ENCODE measurements at regions not wholly inside any gene's neighbourhood (a gene's known extent, or its start where the extent isn't known, plus 50 kb on each side); places are given as distances from the start of the nearest gene placed in this dataset.

DNA sequence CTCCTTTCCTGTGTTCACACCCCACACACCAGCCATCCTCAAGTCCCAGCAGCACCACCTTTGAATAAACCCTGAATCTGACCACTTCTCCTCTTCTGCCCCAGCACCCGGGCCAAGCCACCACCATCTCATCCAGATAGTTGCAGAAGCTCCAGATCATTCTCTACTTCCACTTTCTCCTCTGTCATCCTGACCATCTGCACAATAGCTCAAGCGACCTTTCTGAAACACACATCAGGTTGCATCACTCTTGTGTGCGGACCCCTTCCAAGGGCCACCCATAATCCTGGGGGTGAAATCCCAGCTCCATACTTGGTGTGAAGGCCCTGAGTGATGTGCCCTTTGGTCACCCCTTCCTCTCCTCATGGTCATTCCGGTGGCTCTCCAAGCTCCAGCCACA is 187.4 kb upstream of the GALNT17 start:
- H3K36me3 ChIP-seq: no peaks in the 10 kb centered on the region
- no peaks in the 10 kb centered on the region for H3K27me3 ChIP-seq
- no peaks in the 10 kb centered on the region for H3K9me3 ChIP-seq
- H3K4me3 ChIP-seq: no peak overlapping the region
- DNase-seq: no peak

DNA sequence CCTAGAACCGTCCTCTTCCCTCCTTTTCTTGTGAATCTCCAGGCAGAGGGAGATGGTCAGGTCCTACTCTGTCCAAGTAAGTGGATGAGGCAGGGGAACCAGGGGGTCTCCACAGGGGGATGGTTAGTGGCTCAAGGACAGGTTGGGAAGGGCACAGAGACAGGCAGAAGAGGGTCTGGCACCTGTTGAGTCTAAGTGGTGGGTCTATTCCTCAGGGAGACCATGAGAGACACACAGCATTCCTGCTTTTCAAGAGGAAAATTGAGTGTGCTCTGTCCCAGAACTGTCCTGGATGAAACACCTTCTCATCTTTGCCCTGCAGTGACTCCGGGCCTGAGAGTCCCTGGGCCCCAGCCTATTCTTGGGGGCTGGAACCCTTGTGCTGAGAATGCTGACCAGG is 184.8 kb upstream of the GALNT17 start:
- no peaks in the 10 kb centered on the region for H3K27me3 ChIP-seq
- H3K36me3 ChIP-seq: no peaks in the 10 kb centered on the region
- H3K4me3 ChIP-seq: no peak overlapping the region
- no peaks in the 10 kb centered on the region for H3K9me3 ChIP-seq
- no peak for DNase-seq

DNA sequence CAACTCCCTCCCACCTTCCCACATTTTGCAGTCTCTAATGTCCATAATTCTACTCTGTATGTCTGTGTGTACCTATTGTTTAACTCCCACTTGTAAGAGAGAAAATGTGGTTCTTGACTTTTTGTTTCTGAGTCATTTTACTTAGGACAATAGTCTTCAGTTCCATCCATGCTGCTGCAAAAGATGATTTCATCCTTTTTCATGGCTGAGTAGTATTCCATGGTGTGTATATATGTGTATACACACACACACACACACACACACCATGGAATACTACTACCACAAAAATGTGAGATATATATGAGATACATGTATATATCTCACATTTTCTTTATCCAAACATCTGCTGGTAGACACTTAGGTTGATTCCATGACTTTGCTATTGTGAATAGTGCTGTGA is 182.1 kb upstream of the GALNT17 start:
- no peak for DNase-seq
- Histone ChIP-seq H3K4me3 (no peak overlapping the region), H3K36me3 (no peaks in the 10 kb centered on the region), H3K27me3 (no peaks in the 10 kb centered on the region), H3K9me3 (no peaks in the 10 kb centered on the region)

DNA sequence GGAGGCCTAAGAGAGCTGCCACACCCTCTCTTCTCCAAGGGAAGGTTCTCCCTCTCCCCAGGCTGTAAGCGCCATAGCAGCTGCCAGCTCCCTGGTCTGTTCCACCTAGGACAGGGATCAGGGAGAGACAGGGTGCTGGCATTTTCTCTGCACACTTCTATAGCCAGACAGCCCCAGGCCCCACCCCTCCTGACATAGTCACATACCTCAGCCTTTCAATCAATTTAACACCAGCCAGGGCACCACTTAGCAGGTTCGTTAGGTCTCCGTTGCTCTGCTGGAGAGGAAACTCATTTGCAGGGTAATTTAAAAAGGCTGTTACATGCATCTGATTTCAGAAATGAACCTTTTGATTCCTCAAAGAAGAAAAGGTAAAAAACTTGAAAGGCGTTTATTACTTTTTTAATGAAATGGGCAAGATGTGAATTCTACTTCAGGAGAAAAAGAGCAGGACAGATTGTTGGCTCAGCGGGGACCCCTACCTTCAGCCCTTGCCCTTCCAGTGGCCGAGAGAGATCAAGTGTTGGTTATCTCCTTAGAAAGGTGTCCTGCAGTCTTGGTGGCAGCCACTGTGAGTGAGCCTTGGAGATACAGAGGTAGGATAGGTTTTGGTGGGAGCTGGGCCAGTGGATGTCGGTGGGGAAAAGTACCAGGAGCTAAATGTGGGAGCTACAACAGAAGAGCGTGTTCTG is 180.5 kb upstream of the GALNT17 start:
- Histone ChIP-seq H3K36me3 (no peaks in the 10 kb centered on the region), H3K9me3 (no peaks in the 10 kb centered on the region), H3K27me3 (no peaks in the 10 kb centered on the region), H3K4me3 (no peak overlapping the region)
- no peak for DNase-seq

DNA sequence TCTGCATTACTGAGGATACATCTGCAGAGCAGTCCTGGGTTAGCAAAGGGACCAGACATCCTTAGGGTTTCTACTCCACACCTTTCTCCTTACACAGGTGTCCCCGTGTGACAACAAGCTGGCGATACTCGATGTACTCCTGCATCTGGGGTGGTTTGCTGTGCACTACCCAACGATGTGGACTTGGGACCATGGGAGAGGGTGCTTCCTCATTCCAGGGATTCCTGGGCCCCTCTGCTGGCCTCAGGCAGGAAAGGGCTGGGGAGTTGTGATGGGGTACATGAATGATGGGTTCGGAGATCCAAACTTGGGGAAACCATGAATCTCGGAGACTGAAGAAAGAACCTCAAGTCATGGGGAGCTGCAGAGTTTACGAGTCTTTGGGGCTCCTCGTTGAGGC is 179.6 kb upstream of the GALNT17 start:
- no peak for DNase-seq
- no peak overlapping the region for H3K4me3 ChIP-seq
- H3K27me3 ChIP-seq: no peaks in the 10 kb centered on the region
- H3K9me3 ChIP-seq: no peaks in the 10 kb centered on the region
- no peaks in the 10 kb centered on the region for H3K36me3 ChIP-seq

DNA sequence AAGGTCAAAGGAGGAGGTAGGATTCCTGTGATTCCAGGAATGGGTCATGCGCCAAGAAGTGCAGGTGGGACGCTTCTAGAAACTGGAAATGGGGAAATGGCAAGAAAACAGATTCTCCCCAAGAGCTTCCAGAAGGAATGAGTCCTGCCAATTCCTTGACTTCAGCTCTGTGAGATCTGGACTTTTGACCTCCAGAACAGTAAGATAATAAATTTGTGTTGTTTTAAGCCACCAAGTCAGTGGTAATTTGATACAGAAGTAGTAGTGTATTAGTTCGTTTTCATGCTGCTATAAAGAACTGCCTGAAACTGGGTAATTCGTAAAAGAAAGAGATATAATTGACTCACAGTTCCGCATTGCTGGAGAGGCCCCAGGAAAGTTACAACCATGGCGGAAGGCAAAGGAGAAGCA is 178.6 kb upstream of the GALNT17 start:
- Histone ChIP-seq H3K27me3 (no peaks in the 10 kb centered on the region), H3K4me3 (no peak overlapping the region), H3K36me3 (no peaks in the 10 kb centered on the region), H3K9me3 (no peaks in the 10 kb centered on the region)
- DNase-seq: no peak

DNA sequence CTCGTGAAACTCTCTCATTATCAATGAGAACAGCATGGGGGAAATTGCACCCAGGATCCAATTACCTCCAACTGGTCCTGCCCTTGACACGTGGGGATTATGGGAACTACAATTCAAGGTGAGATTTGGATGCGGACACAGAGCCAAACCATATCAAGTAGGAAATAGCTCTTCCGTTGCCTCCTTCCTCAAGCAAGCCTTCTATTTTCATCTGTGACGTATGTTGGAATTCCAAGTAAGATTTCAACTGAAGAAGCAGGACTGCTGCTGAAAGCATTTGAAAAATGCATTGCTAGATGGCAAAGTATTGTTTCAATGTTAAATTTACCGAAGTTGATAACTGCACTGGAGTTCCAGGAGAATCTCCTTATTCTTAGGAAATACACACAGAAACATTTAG is 178.1 kb upstream of the GALNT17 start:
- Histone ChIP-seq H3K36me3 (no peaks in the 10 kb centered on the region), H3K4me3 (no peak overlapping the region), H3K9me3 (no peaks in the 10 kb centered on the region), H3K27me3 (no peaks in the 10 kb centered on the region)
- DNase-seq: no peak

DNA sequence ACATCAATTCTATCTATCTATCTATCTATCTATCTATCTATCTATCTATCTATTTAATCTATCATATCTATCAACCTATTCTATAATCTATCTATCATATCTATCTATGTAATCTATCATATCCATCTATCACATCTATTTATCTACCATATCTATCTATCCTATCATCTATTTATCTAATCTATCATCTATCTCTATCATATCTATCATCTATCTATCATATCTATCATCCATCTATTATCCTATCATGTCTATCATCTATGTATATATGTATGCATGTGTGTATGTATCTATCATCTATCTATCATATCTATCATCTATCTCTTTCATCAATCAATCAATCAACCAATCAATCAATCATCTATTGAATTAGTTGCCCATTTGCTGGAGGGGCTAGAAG is 159.3 kb upstream of the GALNT17 start:
- Histone ChIP-seq H3K27me3 (no peaks in the 10 kb centered on the region), H3K9me3 (no peaks in the 10 kb centered on the region), H3K4me3 (no peak overlapping the region), H3K36me3 (no peaks in the 10 kb centered on the region)
- DNase-seq: no peak

DNA sequence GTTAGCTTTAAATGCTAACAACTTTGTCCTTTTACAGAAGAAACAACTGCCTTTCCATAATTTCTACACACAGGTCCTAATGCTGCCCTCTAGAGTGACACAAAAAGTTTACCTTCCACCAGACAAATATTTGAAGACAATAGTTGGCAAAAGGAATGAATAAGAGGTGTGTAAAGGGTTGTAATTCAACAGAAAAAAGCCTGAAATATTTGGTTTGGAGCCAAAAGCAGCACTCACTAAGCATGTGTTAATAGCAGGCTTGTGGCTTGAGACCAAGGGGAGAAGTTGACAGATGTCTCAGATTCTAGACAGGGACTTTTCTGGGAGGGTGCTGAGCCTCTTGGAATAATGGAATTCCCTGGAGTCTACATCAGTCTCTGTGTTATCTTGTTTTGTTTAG is 156.2 kb upstream of the GALNT17 start:
- Histone ChIP-seq H3K27me3 (no peaks in the 10 kb centered on the region), H3K36me3 (no peaks in the 10 kb centered on the region), H3K4me3 (no peak overlapping the region), H3K9me3 (no peaks in the 10 kb centered on the region)
- no peak for DNase-seq

DNA sequence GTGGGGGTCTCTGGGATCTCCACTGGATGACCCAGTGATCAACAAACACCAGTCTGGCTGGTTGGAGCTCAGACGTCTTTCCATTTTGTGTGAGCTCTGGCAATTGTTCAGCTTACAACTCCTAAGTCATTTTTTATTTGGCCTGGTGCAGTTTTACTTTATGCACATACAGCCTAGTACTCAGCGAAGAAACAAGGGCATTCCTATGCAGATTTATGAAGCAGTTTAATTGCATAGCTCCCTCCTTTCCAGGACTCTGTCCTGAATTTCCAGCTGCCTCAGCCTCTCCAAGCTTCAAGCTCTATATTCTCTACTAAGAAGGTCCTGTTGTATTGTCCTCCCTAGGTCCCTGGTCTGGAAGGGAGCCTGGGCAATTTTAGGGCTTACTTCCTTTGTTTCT is 145.6 kb upstream of the GALNT17 start:
- Histone ChIP-seq H3K9me3 (no peaks in the 10 kb centered on the region), H3K27me3 (no peaks in the 10 kb centered on the region), H3K4me3 (no peak overlapping the region), H3K36me3 (no peaks in the 10 kb centered on the region)
- no peak for DNase-seq

DNA sequence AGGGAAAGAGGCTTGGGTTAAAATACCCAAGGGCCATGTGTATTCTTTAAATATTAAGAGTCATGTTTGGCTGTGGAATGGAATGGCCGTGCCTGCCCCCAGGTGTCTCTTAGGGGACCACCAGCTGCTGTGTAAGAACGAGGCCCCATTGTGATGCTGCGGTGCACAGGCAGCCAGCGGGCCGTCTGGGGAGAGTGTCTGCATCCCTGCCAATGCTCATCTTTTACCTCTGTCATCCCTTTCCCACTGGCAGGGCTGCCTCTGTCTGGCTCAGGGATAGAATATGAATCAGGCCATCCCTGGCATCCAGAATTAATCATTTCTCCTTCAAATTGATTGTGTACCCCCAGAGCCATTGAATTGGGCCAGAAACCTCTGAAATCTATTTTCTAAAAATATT is 137.8 kb upstream of the GALNT17 start:
- Histone ChIP-seq H3K36me3 (no peaks in the 10 kb centered on the region), H3K4me3 (no peak overlapping the region), H3K9me3 (no peaks in the 10 kb centered on the region), H3K27me3 (no peaks in the 10 kb centered on the region)
- no peak for DNase-seq

DNA sequence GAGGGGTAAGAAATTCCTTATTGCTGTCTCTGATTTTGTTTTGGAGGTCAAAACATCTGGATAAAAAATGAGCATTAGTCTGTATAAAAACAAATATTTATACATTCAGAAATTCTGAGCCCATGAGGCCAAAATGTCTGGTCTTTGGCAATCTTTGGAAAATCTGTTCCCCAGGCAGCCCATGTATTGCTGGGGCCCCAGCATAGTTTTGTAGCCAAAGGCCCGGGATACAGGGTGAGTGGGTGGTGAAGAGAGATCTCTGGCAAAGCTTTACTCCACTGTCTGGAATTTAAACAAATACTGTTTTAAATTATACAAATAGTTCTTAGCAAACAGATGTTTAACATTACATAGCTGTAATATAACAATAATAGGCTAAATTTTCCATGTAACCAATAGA is 134.7 kb upstream of the GALNT17 start:
- Histone ChIP-seq H3K4me3 (no peak overlapping the region), H3K27me3 (no peaks in the 10 kb centered on the region), H3K36me3 (no peaks in the 10 kb centered on the region), H3K9me3 (no peaks in the 10 kb centered on the region)
- DNase-seq: peak; percentile 4

DNA sequence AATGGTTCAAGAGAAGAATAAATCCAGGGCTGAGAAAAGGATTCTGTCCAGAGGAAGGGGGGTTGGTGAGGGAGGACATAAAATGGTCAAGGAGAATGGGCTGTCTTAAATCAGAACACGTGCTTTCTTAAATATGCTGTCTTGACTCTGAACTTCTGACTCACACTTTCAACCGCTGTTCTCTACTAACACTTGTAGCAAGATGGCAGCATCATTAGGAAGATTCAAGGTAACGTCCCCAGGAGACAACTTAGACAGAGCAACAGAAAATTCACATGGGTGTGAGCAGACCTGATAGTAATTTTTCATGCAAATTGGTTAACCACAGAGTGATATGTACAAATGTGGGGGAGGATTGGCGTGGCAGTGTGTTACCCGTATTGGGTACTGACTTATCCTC is 126.8 kb upstream of the GALNT17 start:
- H3K9me3 ChIP-seq: no peaks in the 10 kb centered on the region
- no peak overlapping the region for H3K4me3 ChIP-seq
- H3K27me3 ChIP-seq: no peaks in the 10 kb centered on the region
- no peak for DNase-seq
- H3K36me3 ChIP-seq: no peaks in the 10 kb centered on the region

DNA sequence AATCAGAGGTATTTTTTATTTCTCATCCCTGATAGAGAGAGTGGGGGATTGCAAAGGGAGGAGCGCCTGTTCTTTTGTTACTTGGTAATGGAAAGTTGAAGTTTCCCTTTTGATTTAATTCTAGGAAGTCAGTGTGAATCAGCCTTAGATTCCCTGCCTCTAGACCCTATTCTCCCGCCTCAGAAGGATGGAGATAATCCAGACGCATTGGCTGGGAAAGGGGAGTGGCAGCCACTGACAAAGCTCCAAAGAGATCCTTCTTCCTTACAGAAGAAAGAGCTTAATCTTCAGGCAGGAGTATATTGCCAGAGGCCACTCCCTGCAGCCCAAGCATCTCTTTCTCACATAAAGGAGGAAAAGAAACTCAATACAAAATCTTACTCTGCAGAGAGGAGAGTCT is 122.3 kb upstream of the GALNT17 start:
- no peak overlapping the region for H3K4me3 ChIP-seq
- no peaks in the 10 kb centered on the region for H3K27me3 ChIP-seq
- no peak for DNase-seq
- no peaks in the 10 kb centered on the region for H3K9me3 ChIP-seq
- H3K36me3 ChIP-seq: no peaks in the 10 kb centered on the region

DNA sequence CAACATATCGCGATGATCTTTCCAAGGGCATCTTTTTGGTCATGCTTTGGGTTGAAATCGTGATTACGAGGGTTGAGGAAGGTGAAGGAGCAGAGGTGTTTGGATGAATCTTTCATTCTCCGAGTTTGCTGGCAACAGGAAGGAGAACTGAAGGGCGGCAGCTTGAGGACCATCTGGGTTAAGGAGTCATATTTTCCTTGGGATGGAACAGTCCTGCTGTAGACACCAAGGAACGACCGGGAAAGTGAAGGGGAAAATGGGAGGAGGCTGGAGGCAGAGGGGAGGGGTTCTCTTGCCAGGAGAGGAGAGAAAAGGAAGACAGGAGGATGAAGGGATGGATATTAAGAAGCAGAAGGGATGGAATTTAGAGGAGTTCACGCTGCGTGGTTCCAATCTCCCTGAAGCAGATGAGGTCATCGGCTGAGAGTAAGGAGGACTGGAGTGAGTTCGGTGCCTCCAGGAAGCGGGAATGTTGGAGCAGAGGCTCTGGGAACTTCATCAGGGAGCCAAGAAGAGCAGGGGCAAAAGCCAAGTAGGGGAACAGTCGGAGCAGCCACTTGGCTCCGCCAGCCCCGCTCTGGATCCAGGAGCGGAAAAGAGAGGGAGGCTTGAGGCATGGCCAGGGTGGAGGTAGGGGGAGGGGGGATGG is 116.6 kb upstream of the GALNT17 start:
- no peak for DNase-seq
- no peaks in the 10 kb centered on the region for H3K36me3 ChIP-seq
- H3K9me3 ChIP-seq: no peaks in the 10 kb centered on the region
- H3K27me3 ChIP-seq: no peaks in the 10 kb centered on the region
- H3K4me3 ChIP-seq: no peak overlapping the region

DNA sequence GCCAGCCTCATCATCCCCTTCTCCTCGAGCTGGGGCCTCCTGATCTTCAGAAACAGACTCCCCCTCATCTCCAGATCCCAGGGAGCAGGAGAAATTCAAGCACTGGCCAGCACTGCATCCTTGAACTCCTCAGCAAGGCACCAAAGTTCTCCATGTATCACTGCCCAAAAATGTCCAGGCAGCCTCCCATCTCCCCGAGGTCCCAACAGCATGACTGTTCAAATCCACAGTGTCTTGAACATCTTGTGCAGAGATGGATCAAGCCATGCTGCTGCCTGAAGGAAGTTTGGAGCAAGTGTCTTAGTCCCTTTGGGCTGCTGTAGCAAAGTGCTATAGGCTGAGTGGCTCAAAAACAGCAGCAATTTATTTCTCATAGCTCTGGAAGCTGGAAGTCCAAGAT is 115.5 kb upstream of the GALNT17 start:
- Histone ChIP-seq H3K4me3 (no peak overlapping the region), H3K27me3 (no peaks in the 10 kb centered on the region), H3K36me3 (no peaks in the 10 kb centered on the region), H3K9me3 (no peaks in the 10 kb centered on the region)
- no peak for DNase-seq

DNA sequence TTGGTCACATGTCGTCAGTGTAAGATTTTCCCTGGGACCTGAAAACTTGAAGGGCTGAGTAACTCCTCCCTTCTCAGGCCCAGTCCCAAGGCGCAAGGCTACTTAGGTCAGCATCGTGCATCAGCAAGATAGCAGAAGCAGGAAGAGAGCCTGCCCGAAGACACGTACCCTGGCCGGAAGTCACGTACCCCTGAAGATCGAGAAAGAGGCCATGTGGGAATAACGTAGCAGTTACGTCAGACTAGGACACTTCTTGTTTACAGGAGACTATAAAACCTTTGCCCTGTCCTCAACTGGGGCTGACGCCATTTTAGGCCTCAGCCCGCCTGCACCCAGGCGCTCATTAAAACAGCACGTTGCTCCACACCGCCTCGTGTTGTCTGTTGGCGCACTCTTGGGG is 114.3 kb upstream of the GALNT17 start:
- no peaks in the 10 kb centered on the region for H3K9me3 ChIP-seq
- no peak overlapping the region for H3K4me3 ChIP-seq
- H3K27me3 ChIP-seq: no peaks in the 10 kb centered on the region
- no peaks in the 10 kb centered on the region for H3K36me3 ChIP-seq
- DNase-seq: no peak

DNA sequence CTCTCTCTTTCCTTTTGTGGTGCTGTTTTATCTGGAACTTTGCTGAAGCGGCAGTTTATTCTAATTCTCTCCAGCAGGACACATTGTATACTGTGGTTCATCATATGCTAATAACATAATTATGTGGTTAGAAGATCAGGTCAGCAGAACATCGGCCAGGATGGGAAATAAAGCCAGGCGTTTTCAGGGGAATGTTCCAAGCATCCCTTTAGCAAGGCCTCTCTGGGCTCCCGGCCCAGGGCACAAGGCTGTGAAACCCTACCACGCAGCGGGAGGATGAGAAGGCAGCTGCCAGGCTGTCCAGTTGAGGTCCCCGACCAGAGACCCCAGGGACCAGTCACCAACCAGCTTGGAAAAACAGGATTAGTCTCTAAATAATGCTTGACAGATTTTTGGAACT is 112.2 kb upstream of the GALNT17 start:
- peak; percentile 1 for DNase-seq
- Histone ChIP-seq H3K36me3 (no peaks in the 10 kb centered on the region), H3K27me3 (no peaks in the 10 kb centered on the region), H3K4me3 (no peak overlapping the region), H3K9me3 (no peaks in the 10 kb centered on the region)
